SK-N-SH (cell line): ENCODE measurements at regions not wholly inside any gene's neighbourhood (a gene's known extent, or its start where the extent isn't known, plus 50 kb on each side); places are given as distances from the start of the nearest gene placed in this dataset.

Experiments
- CTCF ChIA-PET: fragments of 300-600, 350-600 bp; formaldehyde crosslinking; extraction: SDS; loops from one replicate; lab custom pipeline; 2021; lab: Yijun Ruan, JAX
- POLR2A ChIA-PET: fragments of 350-600 bp; sonication (Branson Sonifier 250); formaldehyde crosslinking; extraction: SDS; loops from one replicate; lab custom pipeline; 2020; ENCODE audit warnings: antibody characterized with exemption, inconsistent platforms; lab: Yijun Ruan, JAX
- DNase-seq: peaks from one replicate; pipeline ENCODE4 v3.0.0; 2012
- H2AFZ ChIP-seq: fragments of 200-600 bp; sonication (generic); 2 replicates; pipeline ENCODE4 v1.8.1; 2016; ENCODE audit warnings: antibody characterized with exemption, mild to moderate bottlenecking, low read depth
- H3F3A ChIP-seq: fragments of 200-600 bp; sonication (generic); replicated peaks from 2 replicates; pipeline ENCODE3; 2016; ENCODE audit warnings: antibody characterized with exemption, mild to moderate bottlenecking; ENCODE audit not compliant: insufficient read depth
- H3K27ac ChIP-seq, 2 experiments: fragments of 200-500 bp in 1 of 2; fragments of 200-600 bp in 1 of 2; sonication (Bioruptor generic) in 1 of 2; sonication (generic), shearing (Covaris generic) in 1 of 2; 2 replicates each; pipeline versions ENCODE4 v1.5.1 to v1.6.1; 2014 to 2016; ENCODE audit warnings: low read depth in 2 of 2, inconsistent platforms in 1 of 2, low read length in 1 of 2, mild to moderate bottlenecking in 1 of 2, mixed read lengths in 1 of 2
- H3K27me3 ChIP-seq: fragments of 200-600 bp; sonication (generic), shearing (Covaris generic); 2 replicates; pipeline ENCODE4 v1.6.1; 2016; ENCODE audit warnings: mixed run types; ENCODE audit not compliant: insufficient read depth
- H3K36me3 ChIP-seq, 2 experiments: fragments of 200-500 bp in 1 of 2; fragments of 200-600 bp in 1 of 2; sonication (Bioruptor generic) in 1 of 2; sonication (generic) in 1 of 2; replicated peaks in 1 of 2; 2 replicates each; pipeline versions ENCODE3 to v1.5.1; 2014 to 2016; ENCODE audit warnings: low read length in 1 of 2, mild to moderate bottlenecking in 1 of 2; ENCODE audit not compliant: insufficient read depth in 2 of 2, control insufficient read depth in 1 of 2
- H3K4me1 ChIP-seq, 2 experiments: fragments of 200-500 bp in 1 of 2; fragments of 200-600 bp in 1 of 2; sonication (Bioruptor generic) in 1 of 2; sonication (generic), shearing (Covaris generic) in 1 of 2; 2 replicates each; pipeline versions ENCODE4 v1.5.1 to v1.6.1; 2014 to 2016; ENCODE audit warnings: low read depth in 1 of 2, low read length in 1 of 2, mixed run types in 1 of 2; ENCODE audit not compliant: insufficient read depth in 2 of 2, control insufficient read depth in 1 of 2
- H3K4me2 ChIP-seq: fragments of 200-600 bp; sonication (generic), shearing (Covaris generic); 2 replicates; pipeline ENCODE4 v1.6.1; 2017; ENCODE audit warnings: mixed run types
- H3K4me3 ChIP-seq, 2 experiments: fragments of 200-500 bp in 1 of 2; fragments of 200-600 bp in 1 of 2; sonication (Bioruptor generic) in 1 of 2; sonication (generic), shearing (Covaris generic) in 1 of 2; 2 replicates each; pipeline versions ENCODE4 v1.5.1 to v1.8.1; 2014 to 2016; ENCODE audit warnings: low read depth in 2 of 2, inconsistent platforms in 1 of 2, low read length in 1 of 2, mild to moderate bottlenecking in 1 of 2, mixed read lengths in 1 of 2, moderate library complexity in 1 of 2
- H3K79me2 ChIP-seq: fragments of 200-600 bp; sonication (generic); 2 replicates; pipeline ENCODE4 v1.8.1; 2017; ENCODE audit warnings: mild to moderate bottlenecking; ENCODE audit not compliant: insufficient read depth
- H3K9ac ChIP-seq: fragments of 200-600 bp; sonication (generic); 2 replicates; pipeline ENCODE4 v1.6.1; 2017; ENCODE audit warnings: mixed run types
- H3K9me2 ChIP-seq: fragments of 200-600 bp; sonication (generic); 2 replicates; pipeline ENCODE4 v1.6.1; 2017; ENCODE audit warnings: mixed run types
- H3K9me3 ChIP-seq: fragments of 200-600 bp; sonication (generic); 2 replicates; pipeline ENCODE4 v1.6.1; 2017; ENCODE audit warnings: mixed run types, mild to moderate bottlenecking, moderate library complexity
- H4K20me1 ChIP-seq: fragments of 200-600 bp; sonication (generic); 2 replicates; pipeline ENCODE4 v1.6.1; 2017; ENCODE audit warnings: mild to moderate bottlenecking, mixed run types; ENCODE audit not compliant: insufficient read depth
- CHD2 ChIP-seq: fragments of 150-350 bp; IDR thresholded peaks from 2 replicates; pipeline ENCODE4 v1.6.1; 2018; ENCODE audit warnings: low read length; ENCODE audit not compliant: partially characterized antibody
- EP300 ChIP-seq, 2 experiments: IDR thresholded peaks; 2 replicates each; pipeline versions ENCODE4 v1.4.0 to v1.6.1; 2012; ENCODE audit warnings: borderline replicate concordance in 1 of 2, low read depth in 1 of 2, low read length in 1 of 2
- FOXM1 ChIP-seq: IDR thresholded peaks from 2 replicates; pipeline ENCODE4 v1.4.0; 2012; ENCODE audit warnings: low read depth, mild to moderate bottlenecking
- JUND ChIP-seq: IDR thresholded peaks from 2 replicates; pipeline ENCODE4 v1.4.0; 2012
- MXI1 ChIP-seq: IDR thresholded peaks from 2 replicates; pipeline ENCODE4 v1.6.1; 2012; ENCODE audit warnings: mild to moderate bottlenecking, low read depth, low read length, improper control_type of control experiment
- NRF1 ChIP-seq: IDR thresholded peaks from 2 replicates; pipeline ENCODE4 v1.6.1; 2012; ENCODE audit warnings: low read depth, mild to moderate bottlenecking, low read length
- POLR2AphosphoS5 ChIP-seq: IDR thresholded peaks from 2 replicates; pipeline ENCODE4 v1.6.1; 2012; ENCODE audit warnings: low read depth, low read length
- RCOR1 ChIP-seq: fragments of 150-350 bp; IDR thresholded peaks from 2 replicates; pipeline ENCODE4 v1.6.1; 2017; ENCODE audit warnings: antibody characterized with exemption, low read length
- RFX5 ChIP-seq: IDR thresholded peaks from 2 replicates; pipeline ENCODE4 v1.6.1; 2012; ENCODE audit warnings: mild to moderate bottlenecking, improper control_type of control experiment, low read length
- RXRA ChIP-seq: IDR thresholded peaks from 2 replicates; pipeline ENCODE4 v1.4.0; 2012; ENCODE audit warnings: low read depth, mild to moderate bottlenecking, borderline replicate concordance
- SIN3A ChIP-seq: IDR thresholded peaks from 2 replicates; pipeline ENCODE4 v1.6.1; 2012; ENCODE audit warnings: low read depth, mild to moderate bottlenecking, low read length, moderate library complexity, borderline replicate concordance
- SMC3 ChIP-seq: IDR thresholded peaks from 2 replicates; pipeline ENCODE4 v1.6.1; 2012; ENCODE audit warnings: low read depth, low read length, improper control_type of control experiment
- TEAD4 ChIP-seq: IDR thresholded peaks from 2 replicates; pipeline ENCODE4 v1.4.0; 2012; ENCODE audit warnings: mild to moderate bottlenecking, borderline replicate concordance; ENCODE audit not compliant: insufficient read depth
- YY1 ChIP-seq: IDR thresholded peaks from 2 replicates; pipeline ENCODE4 v1.4.0; 2012; ENCODE audit warnings: low read depth, mild to moderate bottlenecking
- WGBS: methylation state at CpG from one replicate; pipeline ENCODE4 v1.1.6; 2017; ENCODE audit warnings: low lambda C conversion rate; 5-methylcytosine and 5-hydroxymethylcytosine counted together
- TF ChIP-seq, protein P1 (sequence below): fragments of 200-600 bp; sonication (generic); IDR thresholded peaks from 2 replicates; pipeline ENCODE4 v1.6.1; 2017; ENCODE audit warnings: antibody characterized with exemption, mild to moderate bottlenecking, moderate library complexity
- TF ChIP-seq, protein P2 (sequence below): IDR thresholded peaks from 2 replicates; pipeline ENCODE4 v1.4.0; 2012; ENCODE audit warnings: low read depth
- TF ChIP-seq, protein P3 (sequence below): IDR thresholded peaks from 2 replicates; pipeline ENCODE4 v1.4.0; 2012; ENCODE audit warnings: low read depth, borderline replicate concordance
- TF ChIP-seq, protein P4 (sequence below): IDR thresholded peaks from 2 replicates; pipeline ENCODE4 v1.4.0; 2012; ENCODE audit warnings: low read depth, borderline replicate concordance

DNA sequence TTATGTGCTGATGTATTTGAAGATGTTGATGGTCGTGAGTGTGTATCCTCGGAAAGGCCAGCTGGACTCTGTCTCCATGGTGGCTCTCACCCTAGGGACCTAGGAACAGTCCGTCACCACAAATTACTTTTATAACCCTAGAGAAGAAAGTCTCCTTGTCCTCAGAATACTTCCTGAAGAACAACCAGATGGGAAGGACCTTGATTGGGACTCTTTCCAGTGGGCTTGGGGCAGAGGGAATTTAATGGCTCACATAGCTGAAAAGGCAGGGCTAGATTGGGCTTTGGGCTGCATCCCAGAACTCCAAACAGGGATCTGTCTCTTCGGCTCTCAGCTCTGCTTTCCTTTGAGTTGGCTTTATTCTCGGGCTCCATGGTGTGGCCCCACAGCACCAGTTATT, 90.8 kb downstream of the TBX19 start (continued):
- TF ChIP-seq, protein P1, sequence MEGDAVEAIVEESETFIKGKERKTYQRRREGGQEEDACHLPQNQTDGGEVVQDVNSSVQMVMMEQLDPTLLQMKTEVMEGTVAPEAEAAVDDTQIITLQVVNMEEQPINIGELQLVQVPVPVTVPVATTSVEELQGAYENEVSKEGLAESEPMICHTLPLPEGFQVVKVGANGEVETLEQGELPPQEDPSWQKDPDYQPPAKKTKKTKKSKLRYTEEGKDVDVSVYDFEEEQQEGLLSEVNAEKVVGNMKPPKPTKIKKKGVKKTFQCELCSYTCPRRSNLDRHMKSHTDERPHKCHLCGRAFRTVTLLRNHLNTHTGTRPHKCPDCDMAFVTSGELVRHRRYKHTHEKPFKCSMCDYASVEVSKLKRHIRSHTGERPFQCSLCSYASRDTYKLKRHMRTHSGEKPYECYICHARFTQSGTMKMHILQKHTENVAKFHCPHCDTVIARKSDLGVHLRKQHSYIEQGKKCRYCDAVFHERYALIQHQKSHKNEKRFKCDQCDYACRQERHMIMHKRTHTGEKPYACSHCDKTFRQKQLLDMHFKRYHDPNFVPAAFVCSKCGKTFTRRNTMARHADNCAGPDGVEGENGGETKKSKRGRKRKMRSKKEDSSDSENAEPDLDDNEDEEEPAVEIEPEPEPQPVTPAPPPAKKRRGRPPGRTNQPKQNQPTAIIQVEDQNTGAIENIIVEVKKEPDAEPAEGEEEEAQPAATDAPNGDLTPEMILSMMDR, result no peak
- TF ChIP-seq EP300 (IDR thresholded peaks at IDR 0.05; ENCODE audit: borderline replicate concordance in 1 of 2, low read depth in 1 of 2, low read length in 1 of 2) (no peak), SMC3 (no peak), SIN3A (no peak), RFX5 (no peak), NRF1 (no peak)
- TF ChIP-seq, protein P2, sequence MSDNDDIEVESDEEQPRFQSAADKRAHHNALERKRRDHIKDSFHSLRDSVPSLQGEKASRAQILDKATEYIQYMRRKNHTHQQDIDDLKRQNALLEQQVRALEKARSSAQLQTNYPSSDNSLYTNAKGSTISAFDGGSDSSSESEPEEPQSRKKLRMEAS, result no peak
- TF ChIP-seq, all 33 proteins: peak for 0

DNA sequence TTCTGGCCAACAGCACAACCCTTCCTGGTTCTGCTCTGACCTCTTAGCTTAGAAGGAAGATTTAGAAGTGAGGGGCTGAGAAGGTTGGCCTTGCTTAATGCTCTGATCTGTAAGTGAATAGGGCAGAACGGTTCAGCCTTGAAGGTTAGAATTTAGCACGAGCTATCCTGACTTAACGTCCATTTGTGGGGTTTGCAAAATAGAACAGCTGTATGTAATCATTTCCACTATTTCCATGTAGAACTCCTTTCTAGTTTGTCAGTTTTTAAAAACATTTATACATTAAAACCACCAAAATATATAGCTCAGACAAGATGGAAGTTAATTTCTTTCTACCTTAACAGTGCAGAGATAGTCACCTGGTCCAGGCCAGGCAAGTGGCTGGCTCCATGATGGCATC, 89.9 kb downstream of the TBX19 start:
- Histone ChIP-seq H3K4me3 (no peak overlapping the region), H3K9me3 (no peaks in the 10 kb centered on the region), H3K79me2 (no peaks in the 10 kb centered on the region), H4K20me1 (no peaks in the 10 kb centered on the region), H3K9ac (no peak overlapping the region), H2AFZ (no peak overlapping the region), H3F3A (no peaks in the 10 kb centered on the region), H3K4me1 (no peaks in the 10 kb centered on the region)
- TF ChIP-seq RXRA (no peak), CHD2 (no peak), YY1 (no peak), MXI1 (no peak), POLR2AphosphoS5 (no peak), JUND (no peak), FOXM1 (no peak), RCOR1 (no peak), TEAD4 (no peak)
- TF ChIP-seq, protein P3, sequence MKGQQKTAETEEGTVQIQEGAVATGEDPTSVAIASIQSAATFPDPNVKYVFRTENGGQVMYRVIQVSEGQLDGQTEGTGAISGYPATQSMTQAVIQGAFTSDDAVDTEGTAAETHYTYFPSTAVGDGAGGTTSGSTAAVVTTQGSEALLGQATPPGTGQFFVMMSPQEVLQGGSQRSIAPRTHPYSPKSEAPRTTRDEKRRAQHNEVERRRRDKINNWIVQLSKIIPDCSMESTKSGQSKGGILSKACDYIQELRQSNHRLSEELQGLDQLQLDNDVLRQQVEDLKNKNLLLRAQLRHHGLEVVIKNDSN, result no peak
- TF ChIP-seq, protein P4, sequence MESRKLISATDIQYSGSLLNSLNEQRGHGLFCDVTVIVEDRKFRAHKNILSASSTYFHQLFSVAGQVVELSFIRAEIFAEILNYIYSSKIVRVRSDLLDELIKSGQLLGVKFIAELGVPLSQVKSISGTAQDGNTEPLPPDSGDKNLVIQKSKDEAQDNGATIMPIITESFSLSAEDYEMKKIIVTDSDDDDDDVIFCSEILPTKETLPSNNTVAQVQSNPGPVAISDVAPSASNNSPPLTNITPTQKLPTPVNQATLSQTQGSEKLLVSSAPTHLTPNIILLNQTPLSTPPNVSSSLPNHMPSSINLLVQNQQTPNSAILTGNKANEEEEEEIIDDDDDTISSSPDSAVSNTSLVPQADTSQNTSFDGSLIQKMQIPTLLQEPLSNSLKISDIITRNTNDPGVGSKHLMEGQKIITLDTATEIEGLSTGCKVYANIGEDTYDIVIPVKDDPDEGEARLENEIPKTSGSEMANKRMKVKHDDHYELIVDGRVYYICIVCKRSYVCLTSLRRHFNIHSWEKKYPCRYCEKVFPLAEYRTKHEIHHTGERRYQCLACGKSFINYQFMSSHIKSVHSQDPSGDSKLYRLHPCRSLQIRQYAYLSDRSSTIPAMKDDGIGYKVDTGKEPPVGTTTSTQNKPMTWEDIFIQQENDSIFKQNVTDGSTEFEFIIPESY, result no peak
- TF ChIP-seq, all 33 proteins: peak for 0
- WGBS, result 80% methylated on average over 3 of the region's 3 CpGs
- Histone ChIP-seq H3K4me2 (no peak overlapping the region), H3K9me2 (no peaks in the 10 kb centered on the region), H3K36me3 (no peaks in the 10 kb centered on the region), H3K27ac (no peak overlapping the region), H3K27me3 (no peaks in the 10 kb centered on the region)
- ChIA-PET CTCF (interaction anchor here (0.6 to 3.5 kb wide), 4 partner anchors 12 to 28 kb away, joined by 3 to 20 read pairs (median 4); no protein-coding TSS in a partner anchor), POLR2A (no interaction called here)
- DNase-seq, result no peak
